ENCODE measurements at regions not wholly inside any gene's neighbourhood (a gene's known extent, or its start where the extent isn't known, plus 50 kb on each side); places are given as distances from the start of the nearest gene placed in this dataset.

GRCh38 chr6:165939601-165940290, 227.9 kb downstream of the TBXT start:
- TF ChIP-seq POLR2A (IDR thresholded peaks at IDR 0.05) (no peak), EP300 (IDR thresholded peaks at IDR 0.05) (no peak), POLR2AphosphoS5 (IDR thresholded peaks at IDR 0.05) (no peak), CTCF (IDR thresholded peaks at IDR 0.05) (no peak)
- 84 to 89% methylated on average over 10 of the region's 10 CpGs for WGBS, 2 donors
- H3K4me3 ChIP-seq, result no peak overlapping the region
- DNase-seq, result no peak
- H3K36me3 ChIP-seq, result no peaks in the 10 kb centered on the region
- no peak overlapping the region for H3K27ac ChIP-seq
- intact Hi-C loops (cut with DNase I), result no loop called here
- no peaks in the 10 kb centered on the region for H3K27me3 ChIP-seq
- no peaks in the 10 kb centered on the region for H3K9me3 ChIP-seq
- H3K4me1 ChIP-seq, result peaks cover 0 to 10% (median 3%) of the 10 kb centered on the region in 4 donors

GRCh38 chr6:165939047-165939446, 228.6 kb downstream of the TBXT start:
- intact Hi-C loops (cut with DNase I), result no loop called here
- DNase-seq, result no peak
- TF ChIP-seq EP300 (IDR thresholded peaks at IDR 0.05) (no peak), CTCF (IDR thresholded peaks at IDR 0.05) (no peak), POLR2AphosphoS5 (IDR thresholded peaks at IDR 0.05) (no peak), POLR2A (IDR thresholded peaks at IDR 0.05) (no peak)
- peaks cover 0 to 10% (median 3%) of the 10 kb centered on the region in 4 donors for H3K4me1 ChIP-seq
- H3K9me3 ChIP-seq, result no peaks in the 10 kb centered on the region
- 76 to 78% methylated on average over 5 of the region's 5 CpGs for WGBS, 2 donors
- no peak overlapping the region for H3K27ac ChIP-seq
- no peak overlapping the region for H3K4me3 ChIP-seq
- H3K36me3 ChIP-seq, result no peaks in the 10 kb centered on the region
- no peaks in the 10 kb centered on the region for H3K27me3 ChIP-seq

GRCh38 chr6:165937564-165938358, 229.9 kb downstream of the TBXT start:
- TF ChIP-seq POLR2AphosphoS5 (IDR thresholded peaks at IDR 0.05) (peak in 2 of 4 donors; percentile 60 to 69), EP300 (IDR thresholded peaks at IDR 0.05) (peak in 1 of 4 donors; percentile 19), CTCF (IDR thresholded peaks at IDR 0.05) (no peak), POLR2A (IDR thresholded peaks at IDR 0.05) (no peak)
- intact Hi-C loops (cut with DNase I), result no loop called here
- peaks cover 0 to 5% (median 0%) of the 10 kb centered on the region in 3 donors for H3K27me3 ChIP-seq
- WGBS, 2 donors, result 27 to 61% methylated on average over 3 of the region's 3 CpGs
- H3K27ac ChIP-seq, result no peak overlapping the region
- H3K9me3 ChIP-seq, result no peaks in the 10 kb centered on the region
- H3K36me3 ChIP-seq, result no peaks in the 10 kb centered on the region
- DNase-seq, result no peak
- no peak overlapping the region for H3K4me3 ChIP-seq
- peaks cover 0 to 10% (median 3%) of the 10 kb centered on the region in 4 donors for H3K4me1 ChIP-seq

GRCh38 chr6:165936660-165937059, 231.0 kb downstream of the TBXT start:
- Histone ChIP-seq H3K27me3 (peaks cover 0 to 5% (median 0%) of the 10 kb centered on the region in 3 donors), H3K36me3 (no peaks in the 10 kb centered on the region), H3K4me3 (no peak overlapping the region), H3K4me1 (peaks cover 0 to 10% (median 3%) of the 10 kb centered on the region in 4 donors), H3K27ac (no peak overlapping the region), H3K9me3 (no peaks in the 10 kb centered on the region)
- DNase-seq, result no peak
- no peak for TF ChIP-seq POLR2A (IDR thresholded peaks at IDR 0.05)
- no peak for TF ChIP-seq CTCF (IDR thresholded peaks at IDR 0.05)
- TF ChIP-seq POLR2AphosphoS5 (IDR thresholded peaks at IDR 0.05), result no peak
- TF ChIP-seq EP300 (IDR thresholded peaks at IDR 0.05), result no peak
- intact Hi-C loops (cut with DNase I), result no loop called here
- 88 to 93% methylated on average over 4 of the region's 4 CpGs for WGBS, 2 donors
